ENCODE measurements at regions not wholly inside any gene's neighbourhood (a gene's known extent, or its start where the extent isn't known, plus 50 kb on each side); places are given as distances from the start of the nearest gene placed in this dataset.

DNA sequence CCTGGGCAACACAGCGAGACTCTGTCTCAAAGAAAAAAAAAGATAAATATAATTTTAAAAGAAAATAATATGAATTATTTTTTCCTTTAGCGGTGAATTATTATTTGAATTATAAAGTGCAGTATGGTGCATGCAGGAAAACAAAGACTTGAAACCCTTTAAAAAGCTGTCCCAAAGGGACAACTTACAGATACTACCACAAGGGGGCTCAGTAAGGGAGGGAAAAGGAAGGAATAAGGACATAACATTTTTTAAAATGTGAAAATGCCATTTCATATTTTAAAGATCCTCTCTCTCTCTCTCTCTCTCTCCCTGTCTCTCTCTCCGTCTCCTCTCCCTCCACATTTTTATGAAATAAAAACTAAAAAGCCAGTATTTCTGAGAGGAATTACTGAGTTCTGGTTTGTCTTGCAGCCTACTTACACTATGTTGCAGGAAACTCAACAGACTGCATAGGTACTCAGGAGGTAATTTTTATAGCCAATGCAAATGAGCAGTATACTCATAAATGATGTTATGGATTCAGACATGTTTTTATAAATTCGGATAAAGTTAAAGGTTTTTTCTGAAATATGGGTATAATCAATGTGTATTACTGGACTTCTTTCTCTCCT is 455.0 kb upstream of the GJE1 start:
- no peak for DNase-seq (ENCODE audit: insufficient read length, low spot score, missing footprints)
- no peaks in the 10 kb centered on the region for H3K9me3 ChIP-seq (ENCODE audit: low read depth, low read length)
- peak overlapping the region; percentile 65 for H2AFZ ChIP-seq (ENCODE audit: low read length)
- no peak overlapping the region for H3K27ac ChIP-seq (ENCODE audit: low read depth, low read length)
- TF ChIP-seq, protein P1, sequence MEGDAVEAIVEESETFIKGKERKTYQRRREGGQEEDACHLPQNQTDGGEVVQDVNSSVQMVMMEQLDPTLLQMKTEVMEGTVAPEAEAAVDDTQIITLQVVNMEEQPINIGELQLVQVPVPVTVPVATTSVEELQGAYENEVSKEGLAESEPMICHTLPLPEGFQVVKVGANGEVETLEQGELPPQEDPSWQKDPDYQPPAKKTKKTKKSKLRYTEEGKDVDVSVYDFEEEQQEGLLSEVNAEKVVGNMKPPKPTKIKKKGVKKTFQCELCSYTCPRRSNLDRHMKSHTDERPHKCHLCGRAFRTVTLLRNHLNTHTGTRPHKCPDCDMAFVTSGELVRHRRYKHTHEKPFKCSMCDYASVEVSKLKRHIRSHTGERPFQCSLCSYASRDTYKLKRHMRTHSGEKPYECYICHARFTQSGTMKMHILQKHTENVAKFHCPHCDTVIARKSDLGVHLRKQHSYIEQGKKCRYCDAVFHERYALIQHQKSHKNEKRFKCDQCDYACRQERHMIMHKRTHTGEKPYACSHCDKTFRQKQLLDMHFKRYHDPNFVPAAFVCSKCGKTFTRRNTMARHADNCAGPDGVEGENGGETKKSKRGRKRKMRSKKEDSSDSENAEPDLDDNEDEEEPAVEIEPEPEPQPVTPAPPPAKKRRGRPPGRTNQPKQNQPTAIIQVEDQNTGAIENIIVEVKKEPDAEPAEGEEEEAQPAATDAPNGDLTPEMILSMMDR (IDR thresholded peaks at IDR 0.05; ENCODE audit: extremely low read depth, low read depth, low read length): peak; percentile 72
- no peaks in the 10 kb centered on the region for H3K4me1 ChIP-seq (ENCODE audit: insufficient read depth, low read length)
- peak overlapping the region; percentile 13 for H3K4me3 ChIP-seq (ENCODE audit: insufficient read depth, low read length)
- H4K20me1 ChIP-seq (ENCODE audit: insufficient read depth, low read length): no peaks in the 10 kb centered on the region
- H3K4me2 ChIP-seq (ENCODE audit: insufficient read depth, low read length): peak overlapping the region; percentile 69
- no peaks in the 10 kb centered on the region for H3K79me2 ChIP-seq (ENCODE audit: insufficient read depth, low read length)
- H3K27me3 ChIP-seq (ENCODE audit: insufficient read depth, low read length): no peaks in the 10 kb centered on the region
- H3K36me3 ChIP-seq (ENCODE audit: insufficient read depth, low read length): no peaks in the 10 kb centered on the region

DNA sequence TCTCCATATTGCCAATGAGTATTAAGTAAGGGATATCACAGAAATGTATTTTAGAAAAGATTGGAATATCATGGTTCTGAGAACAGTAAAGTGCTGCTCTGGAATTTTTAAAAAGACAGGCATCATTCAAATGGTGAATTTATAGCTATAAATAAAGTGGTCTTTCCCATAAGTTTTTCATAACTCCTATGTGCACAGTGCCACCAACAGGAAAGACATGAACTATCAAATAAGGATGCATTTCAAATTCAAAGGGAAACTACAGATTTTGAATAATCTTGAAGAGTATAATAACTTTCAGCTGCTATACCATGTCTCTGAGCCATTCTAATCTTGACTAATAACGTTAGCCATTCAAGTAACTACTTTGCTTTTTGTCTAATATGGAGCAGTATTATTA is 456.8 kb upstream of the GJE1 start:
- no peak overlapping the region for H2AFZ ChIP-seq (ENCODE audit: low read length)
- no peaks in the 10 kb centered on the region for H3K36me3 ChIP-seq (ENCODE audit: insufficient read depth, low read length)
- TF ChIP-seq, protein P1 (IDR thresholded peaks at IDR 0.05; ENCODE audit: extremely low read depth, low read depth, low read length): peak; percentile 53
- no peak for DNase-seq (ENCODE audit: insufficient read length, low spot score, missing footprints)
- no peaks in the 10 kb centered on the region for H3K4me1 ChIP-seq (ENCODE audit: insufficient read depth, low read length)
- H3K9me3 ChIP-seq (ENCODE audit: low read depth, low read length): no peaks in the 10 kb centered on the region
- no peaks in the 10 kb centered on the region for H3K27me3 ChIP-seq (ENCODE audit: insufficient read depth, low read length)
- no peaks in the 10 kb centered on the region for H4K20me1 ChIP-seq (ENCODE audit: insufficient read depth, low read length)
- H3K79me2 ChIP-seq (ENCODE audit: insufficient read depth, low read length): no peaks in the 10 kb centered on the region
- no peak overlapping the region for H3K4me2 ChIP-seq (ENCODE audit: insufficient read depth, low read length)
- no peak overlapping the region for H3K27ac ChIP-seq (ENCODE audit: low read depth, low read length)
- no peak overlapping the region for H3K4me3 ChIP-seq (ENCODE audit: insufficient read depth, low read length)

DNA sequence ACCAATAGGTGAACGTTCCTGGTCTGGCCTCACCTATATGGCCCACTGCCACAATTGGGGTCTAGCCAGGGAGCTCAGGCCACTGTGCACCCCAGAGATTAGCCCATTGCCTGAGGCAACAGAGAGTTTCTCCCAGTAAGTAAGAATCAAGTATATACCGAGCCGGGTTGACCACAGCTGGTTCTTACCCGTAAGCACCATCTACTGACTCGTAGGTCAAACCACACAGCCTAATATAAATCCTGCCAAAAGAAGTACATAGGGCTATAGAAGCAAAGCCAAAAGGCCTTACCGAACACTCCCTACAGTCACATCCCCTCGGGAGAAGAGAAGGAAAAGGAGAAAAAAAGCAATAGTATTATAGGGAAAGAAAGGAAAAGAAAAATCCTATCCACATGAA is 463.6 kb upstream of the GJE1 start:
- DNase-seq (ENCODE audit: insufficient read length, low spot score, missing footprints): no peak
- TF ChIP-seq, protein P1 (IDR thresholded peaks at IDR 0.05; ENCODE audit: extremely low read depth, low read depth, low read length): no peak
- Histone ChIP-seq H3K27me3 (ENCODE audit: insufficient read depth, low read length) (no peaks in the 10 kb centered on the region), H3K9me3 (ENCODE audit: low read depth, low read length) (no peaks in the 10 kb centered on the region), H3K36me3 (ENCODE audit: insufficient read depth, low read length) (no peaks in the 10 kb centered on the region), H3K4me1 (ENCODE audit: insufficient read depth, low read length) (no peaks in the 10 kb centered on the region), H3K4me3 (ENCODE audit: insufficient read depth, low read length) (no peak overlapping the region), H3K4me2 (ENCODE audit: insufficient read depth, low read length) (no peak overlapping the region), H2AFZ (ENCODE audit: low read length) (no peak overlapping the region), H4K20me1 (ENCODE audit: insufficient read depth, low read length) (no peaks in the 10 kb centered on the region), H3K27ac (ENCODE audit: low read depth, low read length) (no peak overlapping the region), H3K79me2 (ENCODE audit: insufficient read depth, low read length) (no peaks in the 10 kb centered on the region)

DNA sequence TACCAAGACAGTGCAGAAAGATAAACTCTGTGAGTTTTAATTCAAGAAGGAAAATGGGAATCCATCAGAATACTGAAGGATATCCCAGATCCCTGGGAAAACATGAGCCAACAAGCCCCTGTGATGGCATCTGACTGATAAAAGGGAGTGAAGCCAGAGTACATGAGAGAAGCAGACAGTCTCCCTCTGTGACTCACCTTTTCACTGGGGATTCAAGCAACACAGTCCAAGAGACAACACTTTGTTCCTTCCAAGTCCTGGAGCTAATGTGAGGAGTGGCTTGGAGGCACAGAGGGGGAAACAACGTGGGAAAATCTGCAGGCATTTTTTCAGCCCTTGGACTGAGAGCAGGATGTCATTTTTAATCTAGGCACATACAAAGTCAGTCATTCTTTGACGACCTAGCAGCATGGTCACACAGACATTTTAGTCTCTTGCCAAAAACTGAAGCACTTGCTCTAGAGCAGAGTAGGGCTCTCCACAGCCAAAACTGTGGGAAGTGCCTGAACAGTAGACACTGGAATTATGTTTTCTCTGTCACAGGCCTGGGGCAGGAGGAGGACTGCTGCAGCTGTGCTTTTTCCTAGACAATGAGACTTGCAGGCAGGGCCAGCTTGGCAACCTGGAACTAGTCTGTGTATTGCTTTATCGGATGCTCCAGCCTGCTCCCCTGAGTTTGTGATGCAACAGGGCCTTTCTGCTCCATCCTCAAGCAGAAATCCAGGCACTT is 465.0 kb upstream of the GJE1 start:
- Histone ChIP-seq H3K36me3 (ENCODE audit: insufficient read depth, low read length) (no peaks in the 10 kb centered on the region), H3K27me3 (ENCODE audit: insufficient read depth, low read length) (no peaks in the 10 kb centered on the region), H3K4me2 (ENCODE audit: insufficient read depth, low read length) (no peak overlapping the region), H3K4me1 (ENCODE audit: insufficient read depth, low read length) (no peaks in the 10 kb centered on the region), H3K79me2 (ENCODE audit: insufficient read depth, low read length) (no peaks in the 10 kb centered on the region), H2AFZ (ENCODE audit: low read length) (no peak overlapping the region), H3K27ac (ENCODE audit: low read depth, low read length) (no peak overlapping the region), H4K20me1 (ENCODE audit: insufficient read depth, low read length) (no peaks in the 10 kb centered on the region), H3K9me3 (ENCODE audit: low read depth, low read length) (no peaks in the 10 kb centered on the region), H3K4me3 (ENCODE audit: insufficient read depth, low read length) (no peak overlapping the region)
- TF ChIP-seq, protein P1 (IDR thresholded peaks at IDR 0.05; ENCODE audit: extremely low read depth, low read depth, low read length): no peak
- DNase-seq (ENCODE audit: insufficient read length, low spot score, missing footprints): no peak
